PC-9 (cell line): ENCODE measurements at regions not wholly inside any gene's neighbourhood (a gene's known extent, or its start where the extent isn't known, plus 50 kb on each side); places are given as distances from the start of the nearest gene placed in this dataset.

Source experiments
- CTCF ChIP-seq: fragments of 200-600 bp; sonication (generic); conservative IDR thresholded peaks from 2 replicates; pipeline ENCODE4 v1.6.1; 2017; ENCODE audit warnings: mixed run types, antibody characterized with exemption, mild to moderate bottlenecking, moderate library complexity
- EZH2 ChIP-seq: fragments of 200-600 bp; sonication (generic); IDR thresholded peaks from 2 replicates; pipeline ENCODE4 v1.8.0; 2017; ENCODE audit warnings: antibody characterized with exemption, low read depth

GRCh38 chr16:50997679-50998078 lies 153.4 kb downstream of the SALL1 start:
- no peak for TF ChIP-seq EZH2
- TF ChIP-seq CTCF: no peak
